Stimulated activated CD4-positive, alpha-beta T cell treated with anti-CD3 and anti-CD28 coated beads, TNF-alpha, amount 100 ng/mL, for 24 hours (primary cell): ENCODE measurements at regions not wholly inside any gene's neighbourhood (a gene's known extent, or its start where the extent isn't known, plus 50 kb on each side); places are given as distances from the start of the nearest gene placed in this dataset.
"Not testable (repeated sequence)": the region's sequence is repeated elsewhere in the genome, so short reads cannot be mapped to it uniquely, and the experiment has no call there.

Source experiments
- DNase-seq, 3 experiments: peaks; one replicate each; pipeline ENCODE4 v3.0.0-alpha.2; 2020; ENCODE audit warnings: low read depth in 3 of 3

GRCh38 chr7:1342090-1342640, 109.5 kb downstream of the UNCX start:
- no peak for DNase-seq

- no peak for DNase-seq
Observed at GRCh38 chr7:1343551-1343950, 110.9 kb downstream of the UNCX start.

- DNase-seq = no peak
Observed at GRCh38 chr7:1344421-1344820, 111.7 kb downstream of the UNCX start.

- DNase-seq = no peak
Observed at GRCh38 chr7:1344981-1345701, 112.5 kb downstream of the UNCX start.

GRCh38 chr7:1345796-1346755, 113.2 kb downstream of the MICALL2 start:
- no peak for DNase-seq

GRCh38 chr7:1346851-1347250, 112.4 kb downstream of the MICALL2 start:
- no peak for DNase-seq

GRCh38 chr7:1348096-1348822, 111.0 kb downstream of the MICALL2 start:
- DNase-seq = no peak

GRCh38 chr7:1348823-1349335, 110.4 kb downstream of the MICALL2 start:
- DNase-seq = no peak

GRCh38 chr7:1349351-1349761, 109.9 kb downstream of the MICALL2 start:
- no peak for DNase-seq

GRCh38 chr7:1351881-1352625, 107.2 kb downstream of the MICALL2 start:
- no peak for DNase-seq

GRCh38 chr7:1352656-1353271, 106.5 kb downstream of the MICALL2 start:
- no peak for DNase-seq

GRCh38 chr7:1354661-1355567, 104.4 kb downstream of the MICALL2 start:
- no peak for DNase-seq

GRCh38 chr7:1355568-1356340, 103.5 kb downstream of the MICALL2 start:
- DNase-seq = no peak

GRCh38 chr7:1356853-1357252, 102.4 kb downstream of the MICALL2 start:
- DNase-seq = not testable (repeated sequence)

- DNase-seq = not testable (repeated sequence)
Observed at GRCh38 chr7:1357260-1357600, 102.0 kb downstream of the MICALL2 start.

- DNase-seq = peak in 1 of 3 experiments; percentile 3
Observed at GRCh38 chr7:1357601-1358271, 101.5 kb downstream of the MICALL2 start.

GRCh38 chr7:1358376-1359050, 100.8 kb downstream of the MICALL2 start:
- DNase-seq = no peak

- DNase-seq = no peak
Observed at GRCh38 chr7:1359051-1359400, 100.2 kb downstream of the MICALL2 start.
